Astrocyte (in vitro differentiated cells and primary cell): ENCODE measurements at regions not wholly inside any gene's neighbourhood (a gene's known extent, or its start where the extent isn't known, plus 50 kb on each side); places are given as distances from the start of the nearest gene placed in this dataset.

Experiments
- DNase-seq: peaks from one replicate; pipeline ENCODE4 v3.0.0-alpha.2; 2010; ENCODE audit warnings: low read depth
- FAIRE-seq: peaks from 2 replicates; lab custom pipeline; 2011; peaks lifted over from hg19 to GRCh38; lab: Jason Lieb, UNC
- H2AFZ ChIP-seq: 2 replicates; pipeline ENCODE4 v1.6.0; 2012; ENCODE audit warnings: low read depth, low read length, inconsistent platforms
- H3K27ac ChIP-seq: 2 replicates; pipeline ENCODE4 v1.5.1; 2011; ENCODE audit warnings: low read depth, low read length, inconsistent platforms
- H3K27me3 ChIP-seq: 2 replicates; pipeline ENCODE4 v1.6.0; 2011; ENCODE audit warnings: low read length, inconsistent platforms; ENCODE audit not compliant: insufficient read depth
- H3K36me3 ChIP-seq: 2 replicates; pipeline ENCODE4 v1.5.1; 2011; ENCODE audit warnings: low read length, inconsistent platforms; ENCODE audit not compliant: insufficient read depth
- H3K4me1 ChIP-seq: 2 replicates; pipeline ENCODE4 v1.5.1; 2011; ENCODE audit warnings: low read length, inconsistent platforms; ENCODE audit not compliant: insufficient read depth
- H3K4me2 ChIP-seq: 2 replicates; pipeline ENCODE4 v1.6.0; 2012; ENCODE audit warnings: low read length, inconsistent platforms
- H3K4me3 ChIP-seq: 2 replicates; pipeline ENCODE4 v1.5.1; 2011; ENCODE audit warnings: low read depth, mild to moderate bottlenecking, low read length, inconsistent platforms; ENCODE audit not compliant: insufficient read depth
- H3K79me2 ChIP-seq: 2 replicates; pipeline ENCODE4 v1.6.0; 2012; ENCODE audit warnings: mild to moderate bottlenecking, low read length, inconsistent platforms; ENCODE audit not compliant: insufficient read depth
- H3K9ac ChIP-seq: 2 replicates; pipeline ENCODE4 v1.6.0; 2012; ENCODE audit warnings: mild to moderate bottlenecking, low read length, inconsistent platforms
- H3K9me3 ChIP-seq: 2 replicates; pipeline ENCODE4 v1.5.1; 2012; ENCODE audit warnings: low read depth, mild to moderate bottlenecking, low read length, inconsistent platforms; ENCODE audit not compliant: insufficient read depth
- H4K20me1 ChIP-seq: 2 replicates; pipeline ENCODE4 v1.6.0; 2012; ENCODE audit warnings: low read length, inconsistent platforms; ENCODE audit not compliant: insufficient read depth
- H3K27ac Mint-ChIP-seq: one replicate; pipeline ENCODE4 v1.8.0; 2021; ENCODE audit warnings: mild to moderate bottlenecking, mixed read lengths; ENCODE audit not compliant: unreplicated experiment
- H3K27me3 Mint-ChIP-seq: one replicate; pipeline ENCODE4 v1.8.0; 2021; ENCODE audit warnings: low read depth, mixed read lengths; ENCODE audit not compliant: unreplicated experiment
- H3K36me3 Mint-ChIP-seq: one replicate; pipeline ENCODE4 v1.8.0; 2021; ENCODE audit warnings: low read depth, mixed read lengths; ENCODE audit not compliant: unreplicated experiment
- H3K4me1 Mint-ChIP-seq: one replicate; pipeline ENCODE4 v1.8.0; 2021; ENCODE audit warnings: low read depth, mixed read lengths; ENCODE audit not compliant: unreplicated experiment
- H3K4me3 Mint-ChIP-seq: one replicate; pipeline ENCODE4 v1.8.0; 2021; ENCODE audit warnings: mild to moderate bottlenecking, moderate library complexity, mixed read lengths; ENCODE audit not compliant: unreplicated experiment
- H3K9me3 Mint-ChIP-seq: one replicate; pipeline ENCODE4 v1.8.0; 2021; ENCODE audit warnings: mild to moderate bottlenecking, mixed read lengths; ENCODE audit not compliant: unreplicated experiment
- EZH2 ChIP-seq: IDR thresholded peaks from 2 replicates; pipeline ENCODE4 v1.6.1; 2012; ENCODE audit warnings: mild to moderate bottlenecking, low read length, inconsistent platforms; ENCODE audit not compliant: insufficient read depth
- TF ChIP-seq, protein P1 (sequence below): IDR thresholded peaks from 2 replicates; pipeline ENCODE4 v1.5.1; 2011; ENCODE audit warnings: low read depth, mild to moderate bottlenecking, inconsistent platforms, low read length, moderate library complexity; ENCODE audit not compliant: insufficient read depth

DNA sequence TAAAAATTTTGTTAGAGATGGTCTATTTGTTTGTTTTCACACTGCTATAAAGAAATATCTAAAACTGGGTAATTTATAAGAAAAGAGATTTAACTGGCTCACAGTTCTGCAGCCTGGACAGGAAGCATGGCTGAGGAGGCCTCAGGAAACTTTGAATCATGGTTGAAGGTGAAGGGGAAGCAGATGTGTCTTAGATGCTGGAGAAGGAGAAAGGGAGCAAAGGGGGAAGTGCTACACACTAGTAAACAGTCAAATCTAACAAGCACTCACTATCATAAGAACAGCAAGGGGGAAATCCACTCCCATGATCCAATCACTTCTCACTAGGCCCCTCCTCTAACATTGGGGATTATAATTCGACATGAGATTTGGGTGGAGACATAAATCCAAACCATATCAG, 76.8 kb upstream of the COL24A1 start:
- H4K20me1 ChIP-seq: no peaks in the 10 kb centered on the region
- Mint-ChIP-seq H3K27ac (no peak overlapping the region), H3K9me3 (no peaks in the 10 kb centered on the region), H3K36me3 (no peaks in the 10 kb centered on the region), H3K27me3 (no peaks in the 10 kb centered on the region), H3K4me3 (no peak overlapping the region), H3K4me1 (peaks cover 1% of the 10 kb centered on the region)
- no peak overlapping the region for H2AFZ ChIP-seq
- FAIRE-seq: no peak
- H3K79me2 ChIP-seq: no peaks in the 10 kb centered on the region
- DNase-seq: no peak
- H3K4me3 ChIP-seq: no peak overlapping the region
- no peaks in the 10 kb centered on the region for H3K36me3 ChIP-seq
- no peak overlapping the region for H3K27ac ChIP-seq
- TF ChIP-seq EZH2: no peak
- TF ChIP-seq, protein P1, sequence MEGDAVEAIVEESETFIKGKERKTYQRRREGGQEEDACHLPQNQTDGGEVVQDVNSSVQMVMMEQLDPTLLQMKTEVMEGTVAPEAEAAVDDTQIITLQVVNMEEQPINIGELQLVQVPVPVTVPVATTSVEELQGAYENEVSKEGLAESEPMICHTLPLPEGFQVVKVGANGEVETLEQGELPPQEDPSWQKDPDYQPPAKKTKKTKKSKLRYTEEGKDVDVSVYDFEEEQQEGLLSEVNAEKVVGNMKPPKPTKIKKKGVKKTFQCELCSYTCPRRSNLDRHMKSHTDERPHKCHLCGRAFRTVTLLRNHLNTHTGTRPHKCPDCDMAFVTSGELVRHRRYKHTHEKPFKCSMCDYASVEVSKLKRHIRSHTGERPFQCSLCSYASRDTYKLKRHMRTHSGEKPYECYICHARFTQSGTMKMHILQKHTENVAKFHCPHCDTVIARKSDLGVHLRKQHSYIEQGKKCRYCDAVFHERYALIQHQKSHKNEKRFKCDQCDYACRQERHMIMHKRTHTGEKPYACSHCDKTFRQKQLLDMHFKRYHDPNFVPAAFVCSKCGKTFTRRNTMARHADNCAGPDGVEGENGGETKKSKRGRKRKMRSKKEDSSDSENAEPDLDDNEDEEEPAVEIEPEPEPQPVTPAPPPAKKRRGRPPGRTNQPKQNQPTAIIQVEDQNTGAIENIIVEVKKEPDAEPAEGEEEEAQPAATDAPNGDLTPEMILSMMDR: no peak
- no peak overlapping the region for H3K9ac ChIP-seq
- H3K4me2 ChIP-seq: no peak overlapping the region
- no peaks in the 10 kb centered on the region for H3K27me3 ChIP-seq
- H3K4me1 ChIP-seq: no peaks in the 10 kb centered on the region
- H3K9me3 ChIP-seq: no peaks in the 10 kb centered on the region

DNA sequence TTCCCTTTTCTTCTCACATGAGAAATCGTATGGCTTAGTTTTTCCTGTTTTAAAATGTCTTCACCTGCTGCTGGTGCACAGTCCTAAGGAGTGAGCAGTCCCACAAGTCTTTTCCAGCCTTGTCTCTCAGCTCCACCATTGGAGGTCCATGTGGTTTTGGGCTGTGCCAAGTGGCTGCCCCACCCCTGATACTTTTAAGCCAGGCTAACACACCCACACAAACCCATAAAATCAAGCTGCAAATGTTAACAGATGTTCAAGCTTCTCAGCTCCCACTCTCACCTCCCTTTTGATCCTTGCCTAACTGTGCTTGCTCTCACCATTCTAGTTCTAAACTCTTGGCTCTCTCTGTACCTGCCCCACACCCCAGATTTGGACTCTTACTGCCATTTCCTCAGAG, 74.5 kb upstream of the COL24A1 start:
- Mint-ChIP-seq H3K36me3 (no peaks in the 10 kb centered on the region), H3K4me3 (no peak overlapping the region), H3K9me3 (no peaks in the 10 kb centered on the region), H3K4me1 (peaks cover 13% of the 10 kb centered on the region), H3K27ac (no peak overlapping the region), H3K27me3 (no peaks in the 10 kb centered on the region)
- Histone ChIP-seq H3K79me2 (no peaks in the 10 kb centered on the region), H3K27ac (no peak overlapping the region), H3K9me3 (no peaks in the 10 kb centered on the region), H4K20me1 (no peaks in the 10 kb centered on the region), H3K4me1 (no peaks in the 10 kb centered on the region), H3K9ac (no peak overlapping the region), H3K4me3 (no peak overlapping the region), H3K4me2 (no peak overlapping the region), H3K27me3 (no peaks in the 10 kb centered on the region), H3K36me3 (no peaks in the 10 kb centered on the region), H2AFZ (no peak overlapping the region)
- DNase-seq (peak; percentile 32), FAIRE-seq (no peak)
- TF ChIP-seq, protein P1: no peak

DNA sequence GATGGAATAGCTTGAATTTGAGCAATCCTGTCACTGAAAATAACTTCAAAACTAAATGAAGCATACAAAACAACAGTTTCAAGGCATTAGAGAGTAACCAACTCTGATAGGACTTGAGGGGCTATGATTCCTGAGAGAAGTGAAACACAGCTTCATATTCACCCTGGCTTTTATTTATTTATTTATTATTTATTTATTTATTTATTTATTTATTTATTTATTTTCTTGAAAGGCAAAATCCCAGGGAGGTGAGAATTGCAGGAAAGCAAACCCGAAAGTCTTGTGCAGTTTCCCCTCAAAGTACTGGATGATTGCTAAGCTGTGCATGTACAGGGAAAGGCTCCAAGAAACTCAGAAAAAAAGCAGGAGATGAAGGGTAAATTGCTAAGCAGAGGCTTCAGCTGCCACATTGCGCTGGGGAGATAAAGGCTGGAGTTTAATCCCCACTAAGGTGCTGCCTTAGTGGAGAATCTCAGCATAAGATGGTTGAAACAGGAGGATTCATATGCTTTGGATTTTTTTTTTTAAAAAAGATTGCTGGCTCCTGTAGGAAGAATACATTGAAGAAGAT, 72.9 kb upstream of the COL24A1 start:
- no peaks in the 10 kb centered on the region for H3K27me3 ChIP-seq
- no peaks in the 10 kb centered on the region for H3K27me3 Mint-ChIP-seq
- H3K79me2 ChIP-seq: no peaks in the 10 kb centered on the region
- H3K27ac Mint-ChIP-seq: no peak overlapping the region
- no peaks in the 10 kb centered on the region for H3K9me3 ChIP-seq
- H4K20me1 ChIP-seq: no peaks in the 10 kb centered on the region
- H3K4me1 Mint-ChIP-seq: peaks cover 15% of the 10 kb centered on the region
- DNase-seq: no peak
- no peaks in the 10 kb centered on the region for H3K4me1 ChIP-seq
- H3K4me3 ChIP-seq: no peak overlapping the region
- no peaks in the 10 kb centered on the region for H3K9me3 Mint-ChIP-seq
- no peak overlapping the region for H3K27ac ChIP-seq
- no peak for TF ChIP-seq EZH2
- TF ChIP-seq, protein P1: no peak
- H3K36me3 ChIP-seq: no peaks in the 10 kb centered on the region
- no peak for FAIRE-seq
- no peak overlapping the region for H3K4me3 Mint-ChIP-seq
- H3K36me3 Mint-ChIP-seq: no peaks in the 10 kb centered on the region
- no peak overlapping the region for H2AFZ ChIP-seq
- no peak overlapping the region for H3K9ac ChIP-seq
- H3K4me2 ChIP-seq: no peak overlapping the region
